ENCODE measurements at regions not wholly inside any gene's neighbourhood (a gene's known extent, or its start where the extent isn't known, plus 50 kb on each side); places are given as distances from the start of the nearest gene placed in this dataset.

GRCh38 chr6:17032988-17033634 lies 68.7 kb upstream of the STMND1 start:
- Histone ChIP-seq H3K4me1 (ENCODE audit: control insufficient read depth in 5 of 5, insufficient read depth in 5 of 5, low read length in 5 of 5) (peaks cover 0 to 12% (median 9%) of the 10 kb centered on the region in 5 donors), H3K4me3 (ENCODE audit: low read depth in 1 of 5, low read length in 5 of 5) (peak overlapping the region in 3 of 5 donors; percentile 28 to 51 (median 30)), H3K27me3 (ENCODE audit: control insufficient read depth in 5 of 5, insufficient read depth in 4 of 5, low read length in 5 of 5) (no peaks in the 10 kb centered on the region), H3K9ac (ENCODE audit: low read length in 5 of 5) (no peak overlapping the region), H3K9me3 (ENCODE audit: control insufficient read depth in 5 of 5, low read length in 5 of 5) (peaks cover 0 to 2% (median 0%) of the 10 kb centered on the region in 5 donors), H3K27ac (ENCODE audit: low read depth, low read length) (no peak overlapping the region), H3K36me3 (ENCODE audit: control insufficient read depth in 5 of 5, insufficient read depth in 5 of 5, low read length in 5 of 5) (no peaks in the 10 kb centered on the region)

DNA sequence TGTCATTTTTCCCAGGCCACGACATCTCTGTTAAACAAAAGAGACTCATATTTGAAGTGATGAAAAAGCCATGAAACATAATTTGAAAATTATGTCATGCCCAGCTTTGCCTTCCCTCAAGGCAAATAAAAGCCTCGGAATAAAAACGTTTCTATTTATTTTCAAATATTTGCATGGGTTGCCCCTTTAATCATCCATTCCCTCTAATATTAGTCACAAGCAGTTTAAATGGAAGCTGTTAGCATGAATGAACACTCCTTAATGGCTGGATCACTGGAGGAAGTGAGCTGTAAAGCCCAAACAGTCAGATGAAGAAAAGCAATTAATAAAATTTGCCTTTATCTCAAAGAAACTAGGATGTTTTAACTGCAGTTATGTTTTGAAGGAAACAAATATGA lies 69.3 kb upstream of the STMND1 start:
- no peak overlapping the region for H3K4me3 ChIP-seq (ENCODE audit: low read depth in 1 of 5, low read length in 5 of 5)
- no peak overlapping the region for H3K27ac ChIP-seq (ENCODE audit: low read depth, low read length)
- peaks cover 0 to 2% (median 0%) of the 10 kb centered on the region in 5 donors for H3K9me3 ChIP-seq (ENCODE audit: control insufficient read depth in 5 of 5, low read length in 5 of 5)
- H3K27me3 ChIP-seq (ENCODE audit: control insufficient read depth in 5 of 5, insufficient read depth in 4 of 5, low read length in 5 of 5) = no peaks in the 10 kb centered on the region
- no peaks in the 10 kb centered on the region for H3K36me3 ChIP-seq (ENCODE audit: control insufficient read depth in 5 of 5, insufficient read depth in 5 of 5, low read length in 5 of 5)
- H3K9ac ChIP-seq (ENCODE audit: low read length in 5 of 5) = no peak overlapping the region
- H3K4me1 ChIP-seq (ENCODE audit: control insufficient read depth in 5 of 5, insufficient read depth in 5 of 5, low read length in 5 of 5) = peaks cover 0 to 12% (median 9%) of the 10 kb centered on the region in 5 donors

GRCh38 chr6:17031961-17032360 lies 69.9 kb upstream of the STMND1 start:
- Histone ChIP-seq H3K9me3 (ENCODE audit: control insufficient read depth in 5 of 5, low read length in 5 of 5) (peaks cover 0 to 4% (median 0%) of the 10 kb centered on the region in 5 donors), H3K36me3 (ENCODE audit: control insufficient read depth in 5 of 5, insufficient read depth in 5 of 5, low read length in 5 of 5) (no peaks in the 10 kb centered on the region), H3K4me1 (ENCODE audit: control insufficient read depth in 5 of 5, insufficient read depth in 5 of 5, low read length in 5 of 5) (peaks cover 0 to 12% (median 9%) of the 10 kb centered on the region in 5 donors), H3K4me3 (ENCODE audit: low read depth in 1 of 5, low read length in 5 of 5) (no peak overlapping the region), H3K27me3 (ENCODE audit: control insufficient read depth in 5 of 5, insufficient read depth in 4 of 5, low read length in 5 of 5) (no peaks in the 10 kb centered on the region), H3K27ac (ENCODE audit: low read depth, low read length) (no peak overlapping the region), H3K9ac (ENCODE audit: low read length in 5 of 5) (no peak overlapping the region)

GRCh38 chr6:17027441-17027840 lies 74.4 kb upstream of the STMND1 start:
- no peak overlapping the region for H3K27ac ChIP-seq (ENCODE audit: low read depth, low read length)
- H3K36me3 ChIP-seq (ENCODE audit: control insufficient read depth in 5 of 5, insufficient read depth in 5 of 5, low read length in 5 of 5) = no peaks in the 10 kb centered on the region
- H3K9me3 ChIP-seq (ENCODE audit: control insufficient read depth in 5 of 5, low read length in 5 of 5) = peaks cover 2 to 15% (median 8%) of the 10 kb centered on the region in 5 donors
- no peaks in the 10 kb centered on the region for H3K27me3 ChIP-seq (ENCODE audit: control insufficient read depth in 5 of 5, insufficient read depth in 4 of 5, low read length in 5 of 5)
- H3K4me1 ChIP-seq (ENCODE audit: control insufficient read depth in 5 of 5, insufficient read depth in 5 of 5, low read length in 5 of 5) = peaks cover 0 to under 1% (median 0%) of the 10 kb centered on the region in 5 donors
- H3K9ac ChIP-seq (ENCODE audit: low read length in 5 of 5) = no peak overlapping the region
- H3K4me3 ChIP-seq (ENCODE audit: low read depth in 1 of 5, low read length in 5 of 5) = no peak overlapping the region

- no peak overlapping the region for H3K9ac ChIP-seq (ENCODE audit: low read length in 5 of 5)
- no peaks in the 10 kb centered on the region for H3K4me1 ChIP-seq (ENCODE audit: control insufficient read depth in 5 of 5, insufficient read depth in 5 of 5, low read length in 5 of 5)
- H3K4me3 ChIP-seq (ENCODE audit: low read depth in 1 of 5, low read length in 5 of 5) = no peak overlapping the region
- no peaks in the 10 kb centered on the region for H3K36me3 ChIP-seq (ENCODE audit: control insufficient read depth in 5 of 5, insufficient read depth in 5 of 5, low read length in 5 of 5)
- no peak overlapping the region for H3K27ac ChIP-seq (ENCODE audit: low read depth, low read length)
- H3K27me3 ChIP-seq (ENCODE audit: control insufficient read depth in 5 of 5, insufficient read depth in 4 of 5, low read length in 5 of 5) = no peaks in the 10 kb centered on the region
- H3K9me3 ChIP-seq (ENCODE audit: control insufficient read depth in 5 of 5, low read length in 5 of 5) = peaks cover 2 to 15% (median 8%) of the 10 kb centered on the region in 5 donors
Observed at GRCh38 chr6:17022604-17023003, 79.2 kb upstream of the STMND1 start.

- no peaks in the 10 kb centered on the region for H3K4me1 ChIP-seq (ENCODE audit: control insufficient read depth in 5 of 5, insufficient read depth in 5 of 5, low read length in 5 of 5)
- no peak overlapping the region for H3K9ac ChIP-seq (ENCODE audit: low read length in 5 of 5)
- no peaks in the 10 kb centered on the region for H3K36me3 ChIP-seq (ENCODE audit: control insufficient read depth in 5 of 5, insufficient read depth in 5 of 5, low read length in 5 of 5)
Observed at GRCh38 chr6:17021539-17021889, 80.3 kb upstream of the STMND1 start.

DNA sequence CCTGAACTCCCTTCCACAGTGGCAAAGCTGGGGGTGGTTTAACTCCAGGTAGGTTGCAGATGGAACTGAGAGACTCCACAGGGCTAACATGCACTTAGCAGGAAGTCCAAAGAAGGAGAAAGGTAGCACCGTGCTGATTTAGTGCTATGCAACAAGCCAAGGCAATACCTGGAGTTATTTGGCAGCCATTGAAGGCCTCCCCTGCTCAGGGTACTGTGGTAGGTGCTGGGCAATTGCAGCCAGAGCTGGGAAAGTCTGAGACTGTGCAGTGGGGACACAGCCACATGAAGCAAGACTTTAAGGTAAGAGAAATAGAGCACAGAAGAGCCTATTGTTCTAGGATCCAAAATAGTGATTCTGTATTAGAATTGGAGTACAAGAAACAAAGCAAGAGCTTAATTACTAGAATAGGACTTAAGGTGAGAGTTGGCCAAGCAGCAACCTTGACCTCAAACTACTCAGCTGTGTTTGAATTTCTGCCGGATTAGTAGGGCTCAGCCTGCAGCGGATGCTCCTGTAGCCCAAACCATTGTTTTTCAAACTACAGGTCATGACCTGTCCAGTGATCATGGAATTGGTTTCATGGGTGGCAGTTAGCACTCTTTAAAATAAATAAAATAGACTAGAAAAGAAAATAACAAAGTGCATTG lies 80.8 kb upstream of the STMND1 start:
- Histone ChIP-seq H3K36me3 (ENCODE audit: control insufficient read depth in 5 of 5, insufficient read depth in 5 of 5, low read length in 5 of 5) (no peaks in the 10 kb centered on the region), H3K27ac (ENCODE audit: low read depth, low read length) (no peak overlapping the region)

More at GRCh38 chr6:17021539-17021889, 80.3 kb upstream of the STMND1 start:
- no peak overlapping the region for H3K4me3 ChIP-seq (ENCODE audit: low read depth in 1 of 5, low read length in 5 of 5)
- H3K9me3 ChIP-seq (ENCODE audit: control insufficient read depth in 5 of 5, low read length in 5 of 5) = peaks cover 2 to 15% (median 8%) of the 10 kb centered on the region in 5 donors
- H3K27ac ChIP-seq (ENCODE audit: low read depth, low read length) = no peak overlapping the region
- no peaks in the 10 kb centered on the region for H3K27me3 ChIP-seq (ENCODE audit: control insufficient read depth in 5 of 5, insufficient read depth in 4 of 5, low read length in 5 of 5)

DNA sequence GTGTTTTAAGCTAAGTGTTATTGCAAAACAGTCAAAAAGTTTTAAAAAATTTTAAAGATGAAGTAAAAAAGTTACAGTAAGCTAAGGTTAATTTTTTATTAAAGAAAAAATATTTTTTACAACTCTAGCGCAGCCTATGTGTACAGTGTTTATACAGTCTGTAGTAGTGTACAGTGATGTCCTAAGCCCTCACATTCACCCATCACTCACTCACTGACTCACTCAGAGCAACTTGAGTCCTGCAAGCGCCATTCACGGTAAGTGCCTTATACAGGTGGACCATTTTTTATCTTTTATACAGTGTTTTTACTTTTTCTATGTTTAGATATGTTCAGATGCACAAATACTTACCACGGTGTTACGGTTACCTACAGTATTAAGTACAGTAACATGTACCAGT lies 83.4 kb upstream of the STMND1 start:
- peaks cover 0 to 6% (median 0%) of the 10 kb centered on the region in 5 donors for H3K4me1 ChIP-seq (ENCODE audit: control insufficient read depth in 5 of 5, insufficient read depth in 5 of 5, low read length in 5 of 5)
- no peaks in the 10 kb centered on the region for H3K9me3 ChIP-seq (ENCODE audit: control insufficient read depth in 5 of 5, low read length in 5 of 5)
- H3K9ac ChIP-seq (ENCODE audit: low read length in 5 of 5) = no peak overlapping the region
- H3K36me3 ChIP-seq (ENCODE audit: control insufficient read depth in 5 of 5, insufficient read depth in 5 of 5, low read length in 5 of 5) = no peaks in the 10 kb centered on the region
- no peak overlapping the region for H3K27ac ChIP-seq (ENCODE audit: low read depth, low read length)
- H3K27me3 ChIP-seq (ENCODE audit: control insufficient read depth in 5 of 5, insufficient read depth in 4 of 5, low read length in 5 of 5) = no peaks in the 10 kb centered on the region
- no peak overlapping the region for H3K4me3 ChIP-seq (ENCODE audit: low read depth in 1 of 5, low read length in 5 of 5)

More for the DNA sequence above, 80.8 kb upstream of the STMND1 start:
- H3K4me3 ChIP-seq (ENCODE audit: low read depth in 1 of 5, low read length in 5 of 5) = no peak overlapping the region
- H3K9me3 ChIP-seq (ENCODE audit: control insufficient read depth in 5 of 5, low read length in 5 of 5) = peaks cover 2 to 15% (median 8%) of the 10 kb centered on the region in 5 donors
- H3K9ac ChIP-seq (ENCODE audit: low read length in 5 of 5) = no peak overlapping the region
- no peaks in the 10 kb centered on the region for H3K27me3 ChIP-seq (ENCODE audit: control insufficient read depth in 5 of 5, insufficient read depth in 4 of 5, low read length in 5 of 5)
- H3K4me1 ChIP-seq (ENCODE audit: control insufficient read depth in 5 of 5, insufficient read depth in 5 of 5, low read length in 5 of 5) = peaks cover 0 to 4% (median 0%) of the 10 kb centered on the region in 5 donors

- Histone ChIP-seq H3K9ac (ENCODE audit: low read length in 5 of 5) (no peak overlapping the region), H3K9me3 (ENCODE audit: control insufficient read depth in 5 of 5, low read length in 5 of 5) (no peaks in the 10 kb centered on the region), H3K4me1 (ENCODE audit: control insufficient read depth in 5 of 5, insufficient read depth in 5 of 5, low read length in 5 of 5) (peaks cover 0 to 6% (median 2%) of the 10 kb centered on the region in 5 donors), H3K4me3 (ENCODE audit: low read depth in 1 of 5, low read length in 5 of 5) (no peak overlapping the region), H3K27me3 (ENCODE audit: control insufficient read depth in 5 of 5, insufficient read depth in 4 of 5, low read length in 5 of 5) (peaks cover 0 to 1% (median 0%) of the 10 kb centered on the region in 5 donors), H3K36me3 (ENCODE audit: control insufficient read depth in 5 of 5, insufficient read depth in 5 of 5, low read length in 5 of 5) (no peaks in the 10 kb centered on the region), H3K27ac (ENCODE audit: low read depth, low read length) (no peak overlapping the region)
Observed at GRCh38 chr6:17017416-17017815, 84.4 kb upstream of the STMND1 start.

All from subcutaneous abdominal adipose tissue (tissue), 5 donors.